Ishikawa (cell line): ENCODE measurements at regions not wholly inside any gene's neighbourhood (a gene's known extent, or its start where the extent isn't known, plus 50 kb on each side); places are given as distances from the start of the nearest gene placed in this dataset.

ENCODE experiments used
- CEBPB ChIP-seq: IDR thresholded peaks from 2 replicates; pipeline ENCODE4 v1.6.1; 2012
- EGR1 ChIP-seq: IDR thresholded peaks from 2 replicates; pipeline ENCODE4 v1.6.1; 2012
- EP300 ChIP-seq: IDR thresholded peaks from 2 replicates; pipeline ENCODE4 v1.6.1; 2012; ENCODE audit warnings: borderline replicate concordance
- FOXM1 ChIP-seq: IDR thresholded peaks from 2 replicates; pipeline ENCODE4 v1.6.1; 2012; ENCODE audit warnings: low read depth, borderline replicate concordance
- MAX ChIP-seq: IDR thresholded peaks from 2 replicates; pipeline ENCODE4 v1.6.1; 2012
- NFIC ChIP-seq: IDR thresholded peaks from 2 replicates; pipeline ENCODE4 v1.6.1; 2012
- RAD21 ChIP-seq: IDR thresholded peaks from 2 replicates; pipeline ENCODE4 v1.6.1; 2012; ENCODE audit warnings: low read depth
- REST ChIP-seq: IDR thresholded peaks from 2 replicates; pipeline ENCODE4 v1.6.1; 2012; ENCODE audit warnings: low read depth, mild to moderate bottlenecking
- TAF1 ChIP-seq: IDR thresholded peaks from 2 replicates; pipeline ENCODE4 v1.6.1; 2012; ENCODE audit warnings: low read depth, mild to moderate bottlenecking
- TCF12 ChIP-seq: IDR thresholded peaks from 2 replicates; pipeline ENCODE4 v1.6.1; 2012; ENCODE audit warnings: low read depth

GRCh38 chrX:78603908-78604307 is 55.2 kb downstream of the RTL3 start:
- TF ChIP-seq TAF1 (no peak), EGR1 (no peak), EP300 (no peak), REST (no peak), FOXM1 (no peak), RAD21 (no peak), TCF12 (no peak), CEBPB (no peak), MAX (no peak), NFIC (no peak)
